22Rv1 (cell line): ENCODE measurements at regions not wholly inside any gene's neighbourhood (a gene's known extent, or its start where the extent isn't known, plus 50 kb on each side); places are given as distances from the start of the nearest gene placed in this dataset.

Experiments
- ZFX ChIP-seq: fragments of 450-650 bp; IDR thresholded peaks from 2 replicates; pipeline ENCODE4 v1.6.1; 2017; ENCODE audit warnings: antibody characterized with exemption, borderline replicate concordance
- TF ChIP-seq, protein P1 (sequence below): fragments of 450-650 bp; IDR thresholded peaks from 2 replicates; pipeline ENCODE4 v1.5.1; 2017; ENCODE audit warnings: mild to moderate bottlenecking

DNA sequence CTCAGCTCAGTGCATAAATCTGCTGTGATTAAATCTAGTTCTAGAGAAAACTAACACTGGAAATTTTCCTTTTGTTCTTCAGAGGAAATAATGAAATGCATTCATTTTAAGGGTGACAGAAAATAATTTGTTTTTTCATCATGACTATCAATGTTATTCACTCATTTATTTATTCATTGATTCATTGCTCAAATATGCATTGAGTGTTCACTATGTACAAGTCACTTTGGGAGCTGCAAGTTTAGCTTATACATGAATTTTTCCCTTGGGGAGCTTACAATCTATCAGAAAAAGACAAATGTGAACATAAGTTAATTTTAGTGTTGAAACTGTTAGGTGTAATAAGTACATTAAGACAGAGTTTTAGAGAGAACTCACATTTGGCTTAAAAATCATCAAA lies 897.8 kb downstream of the CENPC start:
- TF ChIP-seq, protein P1, sequence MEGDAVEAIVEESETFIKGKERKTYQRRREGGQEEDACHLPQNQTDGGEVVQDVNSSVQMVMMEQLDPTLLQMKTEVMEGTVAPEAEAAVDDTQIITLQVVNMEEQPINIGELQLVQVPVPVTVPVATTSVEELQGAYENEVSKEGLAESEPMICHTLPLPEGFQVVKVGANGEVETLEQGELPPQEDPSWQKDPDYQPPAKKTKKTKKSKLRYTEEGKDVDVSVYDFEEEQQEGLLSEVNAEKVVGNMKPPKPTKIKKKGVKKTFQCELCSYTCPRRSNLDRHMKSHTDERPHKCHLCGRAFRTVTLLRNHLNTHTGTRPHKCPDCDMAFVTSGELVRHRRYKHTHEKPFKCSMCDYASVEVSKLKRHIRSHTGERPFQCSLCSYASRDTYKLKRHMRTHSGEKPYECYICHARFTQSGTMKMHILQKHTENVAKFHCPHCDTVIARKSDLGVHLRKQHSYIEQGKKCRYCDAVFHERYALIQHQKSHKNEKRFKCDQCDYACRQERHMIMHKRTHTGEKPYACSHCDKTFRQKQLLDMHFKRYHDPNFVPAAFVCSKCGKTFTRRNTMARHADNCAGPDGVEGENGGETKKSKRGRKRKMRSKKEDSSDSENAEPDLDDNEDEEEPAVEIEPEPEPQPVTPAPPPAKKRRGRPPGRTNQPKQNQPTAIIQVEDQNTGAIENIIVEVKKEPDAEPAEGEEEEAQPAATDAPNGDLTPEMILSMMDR, result no peak
- TF ChIP-seq ZFX, result no peak
